K562 (cell line): ENCODE measurements at regions not wholly inside any gene's neighbourhood (a gene's known extent, or its start where the extent isn't known, plus 50 kb on each side); places are given as distances from the start of the nearest gene placed in this dataset.

Experiments
- ATAC-seq: fragments of 200-7000 bp; cut with Tn5 transposase; 3 replicates; pipeline ENCODE4 v1.9.1; 2020; ENCODE audit warnings: moderate library complexity
- BruUV-seq: library from RNA; stranded (reverse); fragments of 400-500 nt; replicated peaks from 2 replicates; lab custom pipeline; 2021; lab: Mats Ljungman, UMichigan
- CTCF ChIA-PET: fragments of 300-600 bp; formaldehyde crosslinking; extraction: SDS; loops from one replicate; lab custom pipeline; 2021; ENCODE audit warnings: low intra/inter-chr PET ratio; lab: Yijun Ruan, JAX
- POLR2A ChIA-PET: fragments of 300-600, 350-650 bp; sonication (Branson Sonifier 250); formaldehyde crosslinking; extraction: SDS; loops from one replicate; lab custom pipeline; 2021; ENCODE audit warnings: antibody characterized with exemption, inconsistent platforms; lab: Yijun Ruan, JAX
- DNase-seq, 4 experiments: peaks; one replicate each; pipeline versions ENCODE4 v3.0.0 to v3.0.0-alpha.2; 2011 to 2018; ENCODE audit warnings: low spot score in 3 of 4, mixed read lengths in 3 of 4; ENCODE audit errors: extremely low read depth in 1 of 4
- FAIRE-seq: peaks from 2 replicates; lab custom pipeline; 2011; peaks lifted over from hg19 to GRCh38; lab: Jason Lieb, UNC
- H2AFZ ChIP-seq: 2 replicates; pipeline ENCODE4 v1.6.0; 2011; ENCODE audit warnings: low read depth, low read length, control low read depth, inconsistent platforms
- H3K27ac ChIP-seq: fragments of 200-600 bp; 3 replicates; pipeline ENCODE4 v1.8.0; 2011; ENCODE audit warnings: low read depth, mild to moderate bottlenecking, control low read depth, inconsistent platforms, low read length, moderate library complexity, mixed read lengths; ENCODE audit errors: extremely low read depth
- H3K27me3 ChIP-seq, 2 experiments: fragments of 300-600 bp in 1 of 2; 2 replicates in 1 of 2; 3 replicates in 1 of 2; pipeline versions ENCODE4 v1.6.0 to v1.8.0; 2011; ENCODE audit warnings: inconsistent platforms in 2 of 2, low read length in 2 of 2, mild to moderate bottlenecking in 1 of 2, mixed read lengths in 1 of 2, moderate library complexity in 1 of 2; ENCODE audit not compliant: control insufficient read depth in 2 of 2, insufficient read depth in 2 of 2
- H3K36me3 ChIP-seq: fragments of 300-600 bp; 3 replicates; pipeline ENCODE4 v1.8.0; 2011; ENCODE audit warnings: mild to moderate bottlenecking, low read length, inconsistent platforms; ENCODE audit not compliant: control insufficient read depth, insufficient read depth
- H3K4me1 ChIP-seq, 2 experiments: fragments of 200-600 bp in 1 of 2; replicated peaks in 1 of 2; 2 replicates in 1 of 2; 3 replicates in 1 of 2; pipeline versions ENCODE4 v1.5.1 to v1.8.0; 2011; ENCODE audit warnings: inconsistent platforms in 2 of 2, low read length in 2 of 2, mild to moderate bottlenecking in 1 of 2, mixed read lengths in 1 of 2, moderate library complexity in 1 of 2; ENCODE audit not compliant: control insufficient read depth in 2 of 2, insufficient read depth in 2 of 2
- H3K4me2 ChIP-seq: 2 replicates; pipeline ENCODE4 v1.6.1; 2011; ENCODE audit warnings: low read length, control low read depth, inconsistent platforms, mixed read lengths; ENCODE audit not compliant: insufficient read depth
- H3K4me3 ChIP-seq: fragments of 200-600 bp; sonication (generic), shearing (Covaris generic); 2 replicates; pipeline ENCODE4 v1.5.1; 2016; ENCODE audit warnings: control low read depth, inconsistent platforms
- H3K79me2 ChIP-seq: fragments of 200-600 bp; 3 replicates; pipeline ENCODE4 v1.8.0; 2011; ENCODE audit warnings: low read length, inconsistent platforms; ENCODE audit not compliant: control insufficient read depth, insufficient read depth
- H3K9ac ChIP-seq, 2 experiments: 2 replicates each; pipeline versions ENCODE4 v1.6.0 to v1.6.1; 2011; ENCODE audit warnings: low read depth in 2 of 2, low read length in 2 of 2, control low read depth in 1 of 2, inconsistent platforms in 1 of 2, mild to moderate bottlenecking in 1 of 2, mixed read lengths in 1 of 2; ENCODE audit not compliant: insufficient read depth in 1 of 2
- H3K9me1 ChIP-seq: one replicate; pipeline ENCODE4 v1.6.0; 2011; ENCODE audit warnings: inconsistent platforms, mild to moderate bottlenecking, low read length, moderate library complexity; ENCODE audit not compliant: control insufficient read depth, insufficient read depth
- H3K9me3 ChIP-seq: replicated peaks from 2 replicates; pipeline ENCODE4 v1.5.1; 2011; ENCODE audit warnings: low read depth, low read length, inconsistent platforms; ENCODE audit not compliant: control insufficient read depth, insufficient read depth
- H4K20me1 ChIP-seq: replicated peaks from 2 replicates; pipeline ENCODE4 v1.6.1; 2011; ENCODE audit warnings: low read length, inconsistent platforms, mixed read lengths; ENCODE audit not compliant: control insufficient read depth, insufficient read depth
- NR2C2 ChIP-seq, 2 experiments: fragments of 200-800 bp in 1 of 2; sonication (Bioruptor generic) in 1 of 2; sonication (generic) in 1 of 2; formaldehyde crosslinking in 1 of 2; IDR thresholded peaks; 2 replicates each; pipeline versions ENCODE4 v1.6.1 to v1.8.0; 2016 to 2022; ENCODE audit warnings: mild to moderate bottlenecking in 1 of 2, missing compliant biosample characterization in 1 of 2, missing genetic modification characterization in 1 of 2, missing genetic modification reagents in 1 of 2
- RCOR1 ChIP-seq, 2 experiments: IDR thresholded peaks; 2 replicates each; pipeline ENCODE4 v1.6.1; 2012; ENCODE audit warnings: low read depth in 2 of 2, low read length in 2 of 2, borderline replicate concordance in 1 of 2, improper control_type of control experiment in 1 of 2
- ZNF133 ChIP-seq: fragments of 250-450 bp; sonication (Bioruptor Pico); IDR thresholded peaks from 2 replicates; pipeline ENCODE4 v1.4.0; 2020; ENCODE audit warnings: mild to moderate bottlenecking
- WGBS: fragments of 100-300 bp; shearing (Covaris generic); methylation state at CpG from one replicate; pipeline ENCODE4 v1.1.6; 2016; ENCODE audit warnings: low coverage, mixed read lengths; ENCODE audit not compliant: insufficient coverage; ENCODE audit errors: missing lambda C conversion rate; 5-methylcytosine and 5-hydroxymethylcytosine counted together
- in situ Hi-C: fragments of 300-500 bp; cut with MboI; formaldehyde crosslinking; loops from 4 replicates; pipeline ENCODE4 v1.15.0; 2018; ENCODE audit warnings: inconsistent platforms, mixed read lengths
- intact Hi-C: fragments of 100-400 bp; cut with micrococcal nuclease; formaldehyde crosslinking; loops from 2 replicates; pipeline ENCODE4 v1.14.2; 2022

GRCh38 chr7:156474241-156474743 lies 166.3 kb upstream of the RNF32 start:
- no peaks in the 10 kb centered on the region for H3K9me3 ChIP-seq
- no peak overlapping the region for H3K4me3 ChIP-seq
- CTCF ChIA-PET = no interaction called here
- peaks cover 0 to 11% of the 10 kb centered on the region in 2 experiments; a peak in 2 of 5 replicates for H3K4me1 ChIP-seq
- no TSS peak for BruUV-seq
- no peak overlapping the region for H3K27ac ChIP-seq
- FAIRE-seq = no peak
- POLR2A ChIA-PET = interaction anchor here (0.7 to 1.1 kb wide), 2 partner anchors 9 to 233 kb away, joined by 4 to 5 read pairs; no protein-coding TSS in a partner anchor
- no peaks in the 10 kb centered on the region for H3K9me1 ChIP-seq
- H3K36me3 ChIP-seq = no peaks in the 10 kb centered on the region
- intact Hi-C loops = loop anchor here (5.0 kb wide), 2 partner anchors 657 to 677 kb away; no protein-coding TSS in a partner anchor
- peaks cover 30 to 52% of the 10 kb centered on the region in 2 experiments for H3K27me3 ChIP-seq
- H3K4me2 ChIP-seq = no peak overlapping the region
- 2% methylated on average over 7 of the region's 7 CpGs for WGBS
- H3K79me2 ChIP-seq = no peaks in the 10 kb centered on the region
- no peak overlapping the region for H3K9ac ChIP-seq
- TF ChIP-seq NR2C2 (CRISPR knock-in tag; IDR thresholded peaks at IDR 0.05) (no peak), NR2C2 (tag; IDR thresholded peaks at IDR 0.05) (no peak), ZNF133 (no peak), RCOR1 (IDR thresholded peaks at IDR 0.05; ENCODE audit: borderline replicate concordance in 1 of 2, low read depth in 2 of 2, low read length in 2 of 2) (no peak)
- TF ChIP-seq, all 486 proteins: peak for 0
- ATAC-seq (no peak), DNase-seq (no peak)
- Histone ChIP-seq H4K20me1 (no peaks in the 10 kb centered on the region), H2AFZ (no peak overlapping the region)
- in situ Hi-C loops = loop anchor here (10.0 kb wide), 1 partner anchor 659 kb away; the partner anchor contains the start of gene SHH
